ENCODE measurements at regions not wholly inside any gene's neighbourhood (a gene's known extent, or its start where the extent isn't known, plus 50 kb on each side); places are given as distances from the start of the nearest gene placed in this dataset.

DNA sequence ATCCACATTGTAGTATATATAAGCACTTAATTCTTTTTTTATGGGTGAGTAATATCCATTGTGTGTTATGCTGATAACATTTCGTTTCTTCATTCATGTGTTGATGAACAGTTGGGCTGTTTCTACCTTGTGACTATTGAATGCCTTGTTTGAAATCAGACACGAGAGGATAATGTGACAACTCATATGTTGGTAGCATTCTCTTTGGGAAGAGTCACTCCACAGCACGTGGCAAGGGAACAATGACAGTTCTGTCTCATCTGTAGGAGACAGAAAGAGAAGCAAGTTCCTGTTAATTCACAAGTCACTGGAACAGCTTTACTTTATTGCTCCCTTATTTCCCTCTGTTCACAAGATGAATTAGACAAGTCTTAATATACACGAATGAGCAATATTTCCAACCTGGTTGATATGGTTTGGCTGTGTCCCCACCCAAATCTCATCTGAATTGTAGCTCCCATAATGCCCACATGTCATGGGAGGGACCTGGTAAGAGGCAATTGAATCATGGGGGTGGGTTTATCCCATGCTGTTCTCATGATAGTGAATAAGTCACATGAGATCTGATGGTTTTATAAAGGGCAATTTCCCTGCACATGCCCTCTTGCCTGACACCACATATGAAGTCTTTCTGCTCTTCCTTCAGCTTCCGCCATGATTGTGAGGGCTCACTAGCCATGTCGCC lies 125.3 kb downstream of the SEC23IP start:
- TF ChIP-seq TAF1 (IDR thresholded peaks at IDR 0.05; ENCODE audit: low read depth, low read length) (no peak), POLR2A (IDR thresholded peaks at IDR 0.05; ENCODE audit: low read depth, low read length) (no peak), POLR2AphosphoS5 (IDR thresholded peaks at IDR 0.05; ENCODE audit: low read depth, low read length) (no peak), SPI1 (IDR thresholded peaks at IDR 0.05; ENCODE audit: low read depth, low read length) (no peak)
